Activated B cell treated with CpG ODN at 0.5 μM for 24 hours (primary cell): ENCODE measurements at regions not wholly inside any gene's neighbourhood (a gene's known extent, or its start where the extent isn't known, plus 50 kb on each side); places are given as distances from the start of the nearest gene placed in this dataset.

Experiments
- ATAC-seq: fragments of 200-7000 bp; cut with Tn5 transposase; one replicate; pipeline ENCODE4 v1.10.0; 2021; ENCODE audit warnings: low read depth, mild to moderate bottlenecking, moderate library complexity
- CTCF ChIA-PET: fragments of 350-600 bp; sonication (Branson Sonifier 250); formaldehyde crosslinking; loops from one replicate; lab custom pipeline; 2021; ENCODE audit warnings: antibody characterized with exemption; lab: Charles Lee
- POLR2A ChIA-PET: fragments of 350-600 bp; sonication (Branson Sonifier 250); formaldehyde crosslinking; loops from one replicate; lab custom pipeline; 2021; ENCODE audit warnings: antibody characterized with exemption; lab: Charles Lee
- DNase-seq: peaks from one replicate; pipeline ENCODE4 v3.0.0; 2022
- H3K27ac Mint-ChIP-seq: one replicate; pipeline ENCODE4 v1.8.0; 2020; ENCODE audit warnings: mixed read lengths
- H3K27me3 Mint-ChIP-seq: one replicate; pipeline ENCODE4 v1.8.0; 2021; ENCODE audit warnings: mixed read lengths
- H3K36me3 Mint-ChIP-seq: one replicate; pipeline ENCODE4 v1.8.0; 2021; ENCODE audit warnings: low read depth, mixed read lengths
- H3K4me1 Mint-ChIP-seq: one replicate; pipeline ENCODE4 v1.8.0; 2021; ENCODE audit warnings: mixed read lengths
- H3K4me3 Mint-ChIP-seq: one replicate; pipeline ENCODE4 v1.8.0; 2020; ENCODE audit warnings: mild to moderate bottlenecking, mixed read lengths
- H3K9me3 Mint-ChIP-seq: one replicate; pipeline ENCODE4 v1.8.0; 2020; ENCODE audit warnings: mixed read lengths
- CTCF ChIP-seq: fragments of 200-600 bp; IDR thresholded peaks from one replicate; pipeline ENCODE4 v1.8.0; 2022; ENCODE audit warnings: antibody characterized with exemption, mild to moderate bottlenecking
- intact Hi-C: fragments of 100-400 bp; cut with micrococcal nuclease; formaldehyde crosslinking; loops from one replicate; pipeline ENCODE4 v1.15.1; 2024

DNA sequence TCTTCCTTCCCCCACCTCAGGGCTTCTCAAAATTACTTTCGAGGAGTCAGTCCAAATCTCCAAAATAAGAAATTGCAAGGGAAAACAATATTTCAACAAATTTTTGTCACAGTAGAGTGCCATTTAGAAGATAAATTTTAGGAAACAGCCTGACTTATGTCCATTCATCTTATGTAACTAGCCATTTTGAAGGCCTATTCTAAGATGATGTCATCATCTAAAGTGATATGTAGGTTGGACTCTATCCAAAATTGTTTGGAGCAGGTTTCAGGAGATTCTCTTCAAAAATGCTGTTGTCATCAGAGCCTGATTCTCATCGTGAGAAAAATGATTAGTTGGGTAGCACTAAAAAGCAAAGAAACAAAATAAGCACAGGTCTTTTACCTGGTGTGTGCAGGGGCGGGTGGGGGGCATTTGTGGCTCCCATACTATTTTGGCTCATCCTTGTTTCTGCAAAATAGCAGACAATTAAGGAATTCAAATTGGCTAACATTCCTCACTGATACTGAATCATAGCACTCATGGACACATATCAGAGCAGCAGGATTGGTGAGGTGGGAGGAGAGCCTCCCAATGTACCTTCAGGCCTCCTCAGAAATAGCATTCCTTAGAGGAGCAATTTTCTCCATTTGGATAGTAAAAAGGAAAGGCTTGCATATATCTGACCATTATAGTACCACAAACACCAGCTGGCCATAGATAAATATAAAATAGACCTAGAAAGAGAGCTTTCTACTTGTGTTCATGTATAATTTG is 360.9 kb upstream of the NAV3 start:
- H3K36me3 Mint-ChIP-seq, result no peaks in the 10 kb centered on the region
- ChIA-PET CTCF (no interaction called here), POLR2A (no interaction called here)
- no peaks in the 10 kb centered on the region for H3K27me3 Mint-ChIP-seq
- intact Hi-C loops, result no loop called here
- DNase-seq (no peak), ATAC-seq (no peak)
- no peak overlapping the region for H3K27ac Mint-ChIP-seq
- H3K4me1 Mint-ChIP-seq, result no peaks in the 10 kb centered on the region
- TF ChIP-seq CTCF, result no peak
- H3K9me3 Mint-ChIP-seq, result no peaks in the 10 kb centered on the region
- H3K4me3 Mint-ChIP-seq, result no peak overlapping the region

DNA sequence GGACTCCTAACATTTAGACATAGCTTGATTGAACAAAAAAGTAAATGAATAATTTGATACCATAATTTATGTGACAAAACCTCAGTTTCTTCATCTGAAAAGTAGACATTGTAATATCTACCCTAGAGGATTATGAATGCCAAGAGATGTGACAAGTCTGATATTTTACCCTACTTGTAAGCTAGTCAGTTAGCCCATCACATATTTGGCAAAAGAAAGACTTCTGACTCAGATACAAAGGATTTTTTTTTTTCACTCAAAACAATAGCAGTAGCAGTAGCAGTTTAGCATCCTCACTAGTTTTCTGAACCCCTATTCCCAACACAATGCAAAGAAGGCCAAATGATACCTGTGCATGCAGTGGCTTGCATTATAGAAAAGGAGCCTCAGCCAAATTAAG is 377.3 kb upstream of the E2F7 start:
- Mint-ChIP-seq H3K9me3 (no peaks in the 10 kb centered on the region), H3K36me3 (no peaks in the 10 kb centered on the region), H3K27me3 (no peaks in the 10 kb centered on the region), H3K4me1 (no peaks in the 10 kb centered on the region), H3K27ac (no peak overlapping the region), H3K4me3 (no peak overlapping the region)
- intact Hi-C loops, result no loop called here
- DNase-seq (no peak), ATAC-seq (no peak)
- TF ChIP-seq CTCF, result no peak
- POLR2A ChIA-PET, result no interaction called here
- CTCF ChIA-PET, result no interaction called here

DNA sequence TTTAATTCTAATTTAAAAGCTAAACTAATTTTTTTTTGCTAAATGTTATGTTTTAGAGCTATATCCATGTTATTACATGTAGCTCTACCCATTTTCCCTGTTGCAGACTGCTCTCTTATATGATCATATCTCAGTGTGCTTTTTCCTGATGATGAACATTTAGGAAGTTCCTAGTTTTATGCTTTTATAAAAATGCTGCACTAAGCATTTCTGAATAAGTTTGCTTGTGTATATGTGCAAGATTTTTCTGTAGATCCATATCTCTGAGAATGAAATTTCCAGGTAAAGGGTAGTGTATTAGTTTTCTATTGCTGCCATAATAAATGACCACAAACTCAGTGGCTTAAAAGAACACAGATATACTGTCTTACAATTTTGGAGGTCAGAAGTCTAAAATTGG is 374.4 kb upstream of the E2F7 start:
- H3K4me1 Mint-ChIP-seq, result no peaks in the 10 kb centered on the region
- H3K9me3 Mint-ChIP-seq, result no peaks in the 10 kb centered on the region
- ATAC-seq, result no peak

DNA sequence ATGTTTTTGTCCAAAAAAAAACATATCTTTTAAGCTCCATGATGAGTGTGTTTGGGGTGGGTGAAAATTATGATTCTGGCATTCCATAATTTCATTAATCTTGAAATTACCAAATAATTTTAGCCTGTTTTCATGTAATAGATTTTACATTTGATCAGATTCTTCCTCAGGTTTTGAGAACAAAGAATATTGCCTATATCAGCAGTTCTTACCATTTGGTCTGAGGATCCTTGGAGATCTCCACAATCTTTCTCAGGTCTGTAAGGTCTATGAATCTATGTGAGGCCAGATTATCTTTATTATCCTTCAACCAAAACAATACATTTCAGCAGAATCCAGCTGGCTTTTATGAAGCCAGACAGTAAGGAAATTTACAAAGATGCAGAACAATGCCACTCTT is 373.3 kb upstream of the E2F7 start:
- DNase-seq, result no peak
- intact Hi-C loops, result no loop called here
- Mint-ChIP-seq H3K27ac (no peak overlapping the region), H3K4me3 (no peak overlapping the region), H3K36me3 (no peaks in the 10 kb centered on the region), H3K9me3 (no peaks in the 10 kb centered on the region), H3K27me3 (no peaks in the 10 kb centered on the region), H3K4me1 (no peaks in the 10 kb centered on the region)
- ATAC-seq, result no peak
- TF ChIP-seq CTCF, result no peak
- POLR2A ChIA-PET, result no interaction called here
- CTCF ChIA-PET, result no interaction called here

More for the DNA sequence above, 374.4 kb upstream of the E2F7 start:
- no peak overlapping the region for H3K27ac Mint-ChIP-seq
- DNase-seq, result no peak
- no peak for TF ChIP-seq CTCF
- H3K27me3 Mint-ChIP-seq, result no peaks in the 10 kb centered on the region
- ChIA-PET POLR2A (no interaction called here), CTCF (no interaction called here)
- intact Hi-C loops, result no loop called here
- no peaks in the 10 kb centered on the region for H3K36me3 Mint-ChIP-seq
- no peak overlapping the region for H3K4me3 Mint-ChIP-seq

DNA sequence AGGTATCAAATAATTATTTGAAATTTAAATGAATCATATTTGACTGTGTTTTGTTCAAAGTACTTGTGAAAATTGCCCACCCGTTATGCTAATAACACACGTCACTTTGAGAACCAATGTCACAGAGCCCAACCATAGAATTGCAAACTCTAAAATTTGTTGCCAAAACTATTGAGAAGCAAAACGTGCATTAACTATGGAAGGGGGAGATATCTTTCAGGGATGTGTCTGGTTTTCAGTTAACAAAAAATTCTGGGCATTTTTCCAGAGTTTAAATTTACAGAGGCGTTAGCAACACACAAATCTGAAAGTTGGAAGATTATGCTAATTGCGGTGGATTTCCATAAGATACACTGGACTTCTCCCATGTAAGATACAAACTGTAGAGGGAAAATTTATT is 371.8 kb upstream of the E2F7 start:
- intact Hi-C loops, result no loop called here
- Mint-ChIP-seq H3K27ac (no peak overlapping the region), H3K36me3 (no peaks in the 10 kb centered on the region), H3K9me3 (no peaks in the 10 kb centered on the region), H3K4me1 (no peaks in the 10 kb centered on the region), H3K4me3 (no peak overlapping the region), H3K27me3 (no peaks in the 10 kb centered on the region)
- ATAC-seq, result no peak
- TF ChIP-seq CTCF, result no peak
- ChIA-PET CTCF (no interaction called here), POLR2A (no interaction called here)
- DNase-seq, result no peak
